Suprapubic skin (tissue), 4 donors: ENCODE measurements at regions not wholly inside any gene's neighbourhood (a gene's known extent, or its start where the extent isn't known, plus 50 kb on each side); places are given as distances from the start of the nearest gene placed in this dataset.
"Not testable (repeated sequence)": the region's sequence is repeated elsewhere in the genome, so short reads cannot be mapped to it uniquely, and the experiment has no call there.

Source experiments
- CTCF ChIP-seq, 2 donors: fragments of 200-600 bp in 1 of 2; fragments of 450-650 bp in 1 of 2; sonication (generic) in 1 of 2; IDR thresholded peaks; one replicate each; pipeline ENCODE4 v1.5.1; 2016 to 2019; ENCODE audit warnings: antibody characterized with exemption in 2 of 2, mild to moderate bottlenecking in 1 of 2, moderate library complexity in 1 of 2
- EP300 ChIP-seq: sonication (generic); formaldehyde crosslinking; IDR thresholded peaks from one replicate; pipeline ENCODE4 v1.6.1; 2017; ENCODE audit warnings: antibody characterized with exemption
- POLR2A ChIP-seq, 2 donors: fragments of 450-650 bp; IDR thresholded peaks; one replicate each; pipeline ENCODE4 v1.6.1; 2017; ENCODE audit warnings: antibody characterized with exemption in 2 of 2, mild to moderate bottlenecking in 2 of 2, moderate library complexity in 2 of 2
- POLR2AphosphoS5 ChIP-seq, 3 donors: sonication (generic); formaldehyde crosslinking; IDR thresholded peaks; one replicate each; pipeline ENCODE4 v1.6.1; 2017; ENCODE audit warnings: antibody characterized with exemption in 3 of 3

GRCh38 chr6:26957399-26958127, 289.9 kb upstream of the PRSS16 start:
- not testable (repeated sequence) for TF ChIP-seq CTCF (IDR thresholded peaks at IDR 0.05); POLR2AphosphoS5 (IDR thresholded peaks at IDR 0.05); POLR2A (IDR thresholded peaks at IDR 0.05); EP300
